Liver (tissue), 8 donors: ENCODE measurements at regions not wholly inside any gene's neighbourhood (a gene's known extent, or its start where the extent isn't known, plus 50 kb on each side); places are given as distances from the start of the nearest gene placed in this dataset.
"Not testable (repeated sequence)": the region's sequence is repeated elsewhere in the genome, so short reads cannot be mapped to it uniquely, and the experiment has no call there.

Experiments
- DNase-seq: peaks from one replicate; pipeline ENCODE4 v3.0.0-alpha.2; 2017; ENCODE audit warnings: low spot score
- H3K27ac ChIP-seq, 2 donors: one replicate each; pipeline ENCODE4 v1.7.0; 2013; ENCODE audit warnings: inconsistent platforms in 2 of 2, low read length in 2 of 2, control low read depth in 1 of 2, low read depth in 1 of 2, mild to moderate bottlenecking in 1 of 2
- H3K27me3 ChIP-seq, 4 donors: one replicate each; pipeline versions ENCODE4 v1.6.1 to v1.7.0; 2013; ENCODE audit warnings: low read length in 3 of 4, inconsistent platforms in 1 of 4, mild to moderate bottlenecking in 1 of 4, moderate library complexity in 1 of 4; ENCODE audit not compliant: control insufficient read depth in 4 of 4, insufficient read depth in 4 of 4
- H3K36me3 ChIP-seq, 4 donors: one replicate each; pipeline versions ENCODE4 v1.6.1 to v1.7.0; 2013; ENCODE audit warnings: low read length in 3 of 4, mild to moderate bottlenecking in 3 of 4, low read depth in 1 of 4, moderate library complexity in 1 of 4; ENCODE audit not compliant: control insufficient read depth in 4 of 4, insufficient read depth in 3 of 4
- H3K4me1 ChIP-seq, 4 donors: one replicate each; pipeline versions ENCODE4 v1.6.1 to v1.7.0; 2013; ENCODE audit warnings: low read length in 3 of 4, mild to moderate bottlenecking in 3 of 4, moderate library complexity in 1 of 4; ENCODE audit not compliant: control insufficient read depth in 4 of 4, insufficient read depth in 4 of 4
- H3K4me3 ChIP-seq, 3 donors: one replicate each; pipeline versions ENCODE4 v1.6.1 to v1.7.0; 2013; ENCODE audit warnings: low read length in 3 of 3, control low read depth in 1 of 3, low read depth in 1 of 3, mild to moderate bottlenecking in 1 of 3
- H3K9ac ChIP-seq, 2 donors: one replicate each; pipeline ENCODE4 v1.7.0; 2013; ENCODE audit warnings: low read length in 2 of 2, mild to moderate bottlenecking in 2 of 2, moderate library complexity in 2 of 2, control low read depth in 1 of 2, low read depth in 1 of 2
- H3K9me3 ChIP-seq, 4 donors: one replicate each; pipeline versions ENCODE4 v1.6.1 to v1.7.0; 2013; ENCODE audit warnings: low read length in 3 of 4; ENCODE audit not compliant: control insufficient read depth in 4 of 4
- EGR1 ChIP-seq, 2 donors: IDR thresholded peaks; 2 replicates each; pipeline ENCODE4 v1.6.1; 2016 to 2018; ENCODE audit warnings: antibody characterized with exemption in 2 of 2, low read depth in 2 of 2
- FOXA1 ChIP-seq: IDR thresholded peaks from 2 replicates; pipeline ENCODE4 v1.6.1; 2016; ENCODE audit warnings: antibody characterized with exemption
- FOXA2 ChIP-seq: IDR thresholded peaks from 2 replicates; pipeline ENCODE4 v1.6.1; 2016; ENCODE audit warnings: antibody characterized with exemption
- GABPA ChIP-seq, 2 donors: IDR thresholded peaks in 1 of 2; conservative IDR thresholded peaks in 1 of 2; 2 replicates each; pipeline ENCODE4 v1.6.1; 2016; ENCODE audit warnings: antibody characterized with exemption in 2 of 2, mild to moderate bottlenecking in 1 of 2, moderate library complexity in 1 of 2
- HNF4A ChIP-seq, 2 donors: conservative IDR thresholded peaks; 2 replicates each; pipeline ENCODE4 v1.6.1; 2016; ENCODE audit warnings: antibody characterized with exemption in 2 of 2, mild to moderate bottlenecking in 2 of 2
- HNF4G ChIP-seq: IDR thresholded peaks from 2 replicates; pipeline ENCODE4 v1.6.1; 2016; ENCODE audit warnings: antibody characterized with exemption
- JUND ChIP-seq, 2 donors: IDR thresholded peaks; 2 replicates each; pipeline ENCODE4 v1.6.1; 2016; ENCODE audit warnings: antibody characterized with exemption in 2 of 2
- NR2F2 ChIP-seq: IDR thresholded peaks from 2 replicates; pipeline ENCODE4 v1.6.1; 2016; ENCODE audit warnings: antibody characterized with exemption
- RAD21 ChIP-seq, 2 donors: IDR thresholded peaks; 2 replicates each; pipeline ENCODE4 v1.6.1; 2016; ENCODE audit warnings: antibody characterized with exemption in 2 of 2, mild to moderate bottlenecking in 2 of 2
- RXRA ChIP-seq, 2 donors: IDR thresholded peaks; 2 replicates each; pipeline ENCODE4 v1.6.1; 2017 to 2018; ENCODE audit warnings: antibody characterized with exemption in 2 of 2, mild to moderate bottlenecking in 1 of 2
- SP1 ChIP-seq: IDR thresholded peaks from 2 replicates; pipeline ENCODE4 v1.6.1; 2018; ENCODE audit warnings: antibody characterized with exemption, mild to moderate bottlenecking
- TAF1 ChIP-seq: conservative IDR thresholded peaks from 2 replicates; pipeline ENCODE4 v1.6.1; 2016; ENCODE audit warnings: antibody characterized with exemption, mild to moderate bottlenecking
- YY1 ChIP-seq: IDR thresholded peaks from 2 replicates; pipeline ENCODE4 v1.6.1; 2016; ENCODE audit warnings: antibody characterized with exemption, mild to moderate bottlenecking
- WGBS: extraction: QIAGEN DNeasy Blood & Tissue Kit; methylation state at CpG from one replicate; pipeline ENCODE4 v1.1.7; 2013; 5-methylcytosine and 5-hydroxymethylcytosine counted together
- TF ChIP-seq, protein P1 (sequence below): IDR thresholded peaks from 2 replicates; pipeline ENCODE4 v1.6.1; 2016; ENCODE audit warnings: antibody characterized with exemption
- TF ChIP-seq, protein P2 (sequence below): fragments of 150-350 bp; IDR thresholded peaks from 2 replicates; pipeline ENCODE4 v1.5.1; 2017; ENCODE audit warnings: improper control_type of control experiment, low read depth, low read length; ENCODE audit not compliant: missing input control
- TF ChIP-seq, protein P3 (sequence below): IDR thresholded peaks from 2 replicates; pipeline ENCODE4 v1.6.1; 2016; ENCODE audit warnings: antibody characterized with exemption, mild to moderate bottlenecking
- TF ChIP-seq, protein P4 (sequence below): IDR thresholded peaks from 2 replicates; pipeline ENCODE4 v1.6.1; 2016; ENCODE audit warnings: antibody characterized with exemption
- donor health status: healthy.
- donor health status: healthy.
- donor health status: healthy.
- donor health status: healthy.
- donor health status: healthy.

DNA sequence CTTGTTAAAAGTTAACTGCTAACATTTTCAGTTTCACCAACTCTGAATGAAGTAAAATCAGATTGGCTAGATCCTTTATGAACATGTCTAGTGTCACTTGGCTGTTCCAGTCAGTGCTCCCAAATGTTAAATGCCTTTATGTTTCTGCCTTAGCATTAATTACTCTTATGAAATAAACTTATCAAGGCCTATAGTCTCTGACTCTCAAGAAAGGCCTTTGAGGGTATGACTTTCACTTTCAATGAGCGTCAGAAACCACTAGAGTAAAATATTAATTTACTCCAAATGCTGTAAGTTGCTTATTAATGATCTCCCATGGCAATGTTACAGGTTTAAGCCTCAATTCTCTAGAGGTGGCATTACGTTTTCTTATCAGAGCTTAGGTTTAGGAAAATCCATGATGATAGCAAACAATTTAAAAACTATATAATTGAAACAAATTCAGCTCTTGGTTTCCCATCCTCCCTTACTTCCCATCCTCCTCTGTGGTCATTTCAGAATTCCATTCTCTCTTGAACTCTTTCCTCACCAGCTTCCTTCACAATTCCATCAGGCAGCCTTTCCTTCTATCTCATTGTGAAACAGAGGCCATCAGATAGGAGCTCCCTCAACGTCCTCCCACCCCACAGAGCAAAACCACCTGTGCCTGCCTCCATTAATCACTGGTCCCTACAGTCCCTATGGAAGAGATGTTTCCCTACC, 108.6 kb upstream of the COP1 start:
- Histone ChIP-seq H3K9ac (no peak overlapping the region), H3K27ac (no peak overlapping the region), H3K4me1 (no peaks in the 10 kb centered on the region), H3K4me3 (no peak overlapping the region), H3K27me3 (no peaks in the 10 kb centered on the region), H3K36me3 (no peaks in the 10 kb centered on the region), H3K9me3 (peaks cover 0 to 6% (median 2%) of the 10 kb centered on the region in 4 donors)
- 59% methylated on average over 3 of the region's 3 CpGs for WGBS
- TF ChIP-seq, protein P1, sequence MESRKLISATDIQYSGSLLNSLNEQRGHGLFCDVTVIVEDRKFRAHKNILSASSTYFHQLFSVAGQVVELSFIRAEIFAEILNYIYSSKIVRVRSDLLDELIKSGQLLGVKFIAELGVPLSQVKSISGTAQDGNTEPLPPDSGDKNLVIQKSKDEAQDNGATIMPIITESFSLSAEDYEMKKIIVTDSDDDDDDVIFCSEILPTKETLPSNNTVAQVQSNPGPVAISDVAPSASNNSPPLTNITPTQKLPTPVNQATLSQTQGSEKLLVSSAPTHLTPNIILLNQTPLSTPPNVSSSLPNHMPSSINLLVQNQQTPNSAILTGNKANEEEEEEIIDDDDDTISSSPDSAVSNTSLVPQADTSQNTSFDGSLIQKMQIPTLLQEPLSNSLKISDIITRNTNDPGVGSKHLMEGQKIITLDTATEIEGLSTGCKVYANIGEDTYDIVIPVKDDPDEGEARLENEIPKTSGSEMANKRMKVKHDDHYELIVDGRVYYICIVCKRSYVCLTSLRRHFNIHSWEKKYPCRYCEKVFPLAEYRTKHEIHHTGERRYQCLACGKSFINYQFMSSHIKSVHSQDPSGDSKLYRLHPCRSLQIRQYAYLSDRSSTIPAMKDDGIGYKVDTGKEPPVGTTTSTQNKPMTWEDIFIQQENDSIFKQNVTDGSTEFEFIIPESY: no peak
- TF ChIP-seq EGR1 (IDR thresholded peaks at IDR 0.05; ENCODE audit: low read depth in 2 of 2) (no peak), YY1 (no peak), FOXA2 (no peak), GABPA (IDR thresholded peaks at IDR 0.05 in 1 of 2, conservative IDR thresholded peaks at IDR 0.05 in 1 of 2) (no peak), HNF4G (no peak), HNF4A (conservative IDR thresholded peaks at IDR 0.05) (no peak), RXRA (IDR thresholded peaks at IDR 0.05) (no peak), JUND (IDR thresholded peaks at IDR 0.05) (no peak)
- TF ChIP-seq, protein P2, sequence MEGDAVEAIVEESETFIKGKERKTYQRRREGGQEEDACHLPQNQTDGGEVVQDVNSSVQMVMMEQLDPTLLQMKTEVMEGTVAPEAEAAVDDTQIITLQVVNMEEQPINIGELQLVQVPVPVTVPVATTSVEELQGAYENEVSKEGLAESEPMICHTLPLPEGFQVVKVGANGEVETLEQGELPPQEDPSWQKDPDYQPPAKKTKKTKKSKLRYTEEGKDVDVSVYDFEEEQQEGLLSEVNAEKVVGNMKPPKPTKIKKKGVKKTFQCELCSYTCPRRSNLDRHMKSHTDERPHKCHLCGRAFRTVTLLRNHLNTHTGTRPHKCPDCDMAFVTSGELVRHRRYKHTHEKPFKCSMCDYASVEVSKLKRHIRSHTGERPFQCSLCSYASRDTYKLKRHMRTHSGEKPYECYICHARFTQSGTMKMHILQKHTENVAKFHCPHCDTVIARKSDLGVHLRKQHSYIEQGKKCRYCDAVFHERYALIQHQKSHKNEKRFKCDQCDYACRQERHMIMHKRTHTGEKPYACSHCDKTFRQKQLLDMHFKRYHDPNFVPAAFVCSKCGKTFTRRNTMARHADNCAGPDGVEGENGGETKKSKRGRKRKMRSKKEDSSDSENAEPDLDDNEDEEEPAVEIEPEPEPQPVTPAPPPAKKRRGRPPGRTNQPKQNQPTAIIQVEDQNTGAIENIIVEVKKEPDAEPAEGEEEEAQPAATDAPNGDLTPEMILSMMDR: no peak
- no peak for DNase-seq

DNA sequence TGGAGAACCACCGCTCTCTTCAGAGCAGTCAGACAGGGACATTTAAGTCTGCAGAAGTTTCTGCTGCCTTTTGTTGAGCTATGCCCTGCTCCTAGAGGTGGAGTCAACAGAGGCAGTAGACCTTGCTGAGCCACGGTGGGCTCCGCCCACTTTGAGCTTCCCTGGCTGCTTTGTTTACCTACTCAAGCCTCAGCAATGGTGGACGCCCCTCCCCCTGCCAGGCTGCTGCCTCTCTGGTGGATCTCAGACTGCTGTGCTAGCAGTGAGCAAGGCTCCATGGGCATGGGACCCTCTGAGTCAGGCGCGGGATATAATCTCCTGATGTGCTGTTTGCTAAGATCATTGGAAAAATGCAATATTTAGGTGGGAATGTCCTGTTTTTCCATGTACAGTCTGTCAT, 89.5 kb upstream of the COP1 start:
- not testable (repeated sequence) for H3K4me1 ChIP-seq, H3K9ac ChIP-seq, H3K4me3 ChIP-seq, DNase-seq, H3K36me3 ChIP-seq, H3K27ac ChIP-seq, H3K27me3 ChIP-seq, H3K9me3 ChIP-seq
- WGBS: 88% methylated on average over 6 of the region's 6 CpGs

DNA sequence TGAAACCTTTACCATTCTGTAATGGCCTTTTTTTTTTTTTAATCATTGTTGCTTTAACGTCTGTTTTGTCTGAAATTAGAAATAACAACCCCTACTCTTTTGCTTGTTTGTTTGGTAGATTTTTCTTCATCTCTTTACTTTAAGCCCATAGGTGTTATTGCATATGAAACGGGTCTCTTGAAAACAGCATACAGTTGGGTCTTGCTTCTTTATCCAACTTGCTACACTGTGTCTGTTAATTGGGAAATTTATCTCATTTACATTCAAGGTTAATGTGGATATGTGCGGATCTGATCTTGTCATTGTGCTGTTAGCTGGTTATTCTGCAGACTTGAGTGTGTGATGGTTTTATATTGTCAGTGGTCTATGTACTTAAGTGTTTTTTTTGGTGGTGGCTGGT, 78.9 kb upstream of the COP1 start:
- H3K9me3 ChIP-seq: peaks cover 0 to 9% (median 2%) of the 10 kb centered on the region in 4 donors
- no peak overlapping the region for H3K4me3 ChIP-seq
- H3K36me3 ChIP-seq: no peaks in the 10 kb centered on the region
- H3K9ac ChIP-seq: no peak overlapping the region
- no peak overlapping the region for H3K27ac ChIP-seq
- no peaks in the 10 kb centered on the region for H3K27me3 ChIP-seq
- no peaks in the 10 kb centered on the region for H3K4me1 ChIP-seq
- DNase-seq: no peak
- WGBS: 78% methylated on average over 3 of the region's 3 CpGs
- TF ChIP-seq, protein P1: no peak
- TF ChIP-seq RXRA (IDR thresholded peaks at IDR 0.05) (no peak), FOXA2 (no peak), RAD21 (IDR thresholded peaks at IDR 0.05) (no peak), SP1 (no peak), HNF4A (conservative IDR thresholded peaks at IDR 0.05) (no peak), EGR1 (IDR thresholded peaks at IDR 0.05; ENCODE audit: low read depth in 2 of 2) (no peak), YY1 (no peak), JUND (IDR thresholded peaks at IDR 0.05) (no peak), TAF1 (no peak), FOXA1 (no peak), NR2F2 (no peak), GABPA (IDR thresholded peaks at IDR 0.05 in 1 of 2, conservative IDR thresholded peaks at IDR 0.05 in 1 of 2) (no peak)
- TF ChIP-seq, protein P3, sequence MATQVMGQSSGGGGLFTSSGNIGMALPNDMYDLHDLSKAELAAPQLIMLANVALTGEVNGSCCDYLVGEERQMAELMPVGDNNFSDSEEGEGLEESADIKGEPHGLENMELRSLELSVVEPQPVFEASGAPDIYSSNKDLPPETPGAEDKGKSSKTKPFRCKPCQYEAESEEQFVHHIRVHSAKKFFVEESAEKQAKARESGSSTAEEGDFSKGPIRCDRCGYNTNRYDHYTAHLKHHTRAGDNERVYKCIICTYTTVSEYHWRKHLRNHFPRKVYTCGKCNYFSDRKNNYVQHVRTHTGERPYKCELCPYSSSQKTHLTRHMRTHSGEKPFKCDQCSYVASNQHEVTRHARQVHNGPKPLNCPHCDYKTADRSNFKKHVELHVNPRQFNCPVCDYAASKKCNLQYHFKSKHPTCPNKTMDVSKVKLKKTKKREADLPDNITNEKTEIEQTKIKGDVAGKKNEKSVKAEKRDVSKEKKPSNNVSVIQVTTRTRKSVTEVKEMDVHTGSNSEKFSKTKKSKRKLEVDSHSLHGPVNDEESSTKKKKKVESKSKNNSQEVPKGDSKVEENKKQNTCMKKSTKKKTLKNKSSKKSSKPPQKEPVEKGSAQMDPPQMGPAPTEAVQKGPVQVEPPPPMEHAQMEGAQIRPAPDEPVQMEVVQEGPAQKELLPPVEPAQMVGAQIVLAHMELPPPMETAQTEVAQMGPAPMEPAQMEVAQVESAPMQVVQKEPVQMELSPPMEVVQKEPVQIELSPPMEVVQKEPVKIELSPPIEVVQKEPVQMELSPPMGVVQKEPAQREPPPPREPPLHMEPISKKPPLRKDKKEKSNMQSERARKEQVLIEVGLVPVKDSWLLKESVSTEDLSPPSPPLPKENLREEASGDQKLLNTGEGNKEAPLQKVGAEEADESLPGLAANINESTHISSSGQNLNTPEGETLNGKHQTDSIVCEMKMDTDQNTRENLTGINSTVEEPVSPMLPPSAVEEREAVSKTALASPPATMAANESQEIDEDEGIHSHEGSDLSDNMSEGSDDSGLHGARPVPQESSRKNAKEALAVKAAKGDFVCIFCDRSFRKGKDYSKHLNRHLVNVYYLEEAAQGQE: no peak
- TF ChIP-seq, protein P4, sequence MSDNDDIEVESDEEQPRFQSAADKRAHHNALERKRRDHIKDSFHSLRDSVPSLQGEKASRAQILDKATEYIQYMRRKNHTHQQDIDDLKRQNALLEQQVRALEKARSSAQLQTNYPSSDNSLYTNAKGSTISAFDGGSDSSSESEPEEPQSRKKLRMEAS: no peak
